AG04450 (cell line): ENCODE measurements at regions not wholly inside any gene's neighbourhood (a gene's known extent, or its start where the extent isn't known, plus 50 kb on each side); places are given as distances from the start of the nearest gene placed in this dataset.

Source experiments
- CTCF ChIA-PET: fragments of 300-600, 350-600 bp; formaldehyde crosslinking; extraction: SDS; loops from one replicate; lab custom pipeline; 2022; ENCODE audit warnings: antibody characterized with exemption, inconsistent platforms; lab: Charles Lee
- POLR2A ChIA-PET: fragments of 350-600 bp; formaldehyde crosslinking; extraction: SDS; loops from one replicate; lab custom pipeline; 2021; ENCODE audit warnings: antibody characterized with exemption, inconsistent platforms; lab: Yijun Ruan, JAX
- DNase-seq: peaks from one replicate; pipeline ENCODE4 v3.0.0-alpha.2; 2011; ENCODE audit warnings: low read depth, low spot score
- H3K27ac ChIP-seq: one replicate; pipeline ENCODE4 v1.5.1; 2012; ENCODE audit warnings: low read depth, low read length, control low read depth
- H3K27me3 ChIP-seq: one replicate; pipeline ENCODE4 v1.6.0; 2012; ENCODE audit warnings: low read length; ENCODE audit not compliant: control insufficient read depth, insufficient read depth
- H3K4me3 ChIP-seq: 2 replicates; pipeline ENCODE4 v1.5.1; 2011; ENCODE audit warnings: mild to moderate bottlenecking, low read depth, low read length, control low read depth
- H3K9me3 ChIP-seq: 2 replicates; pipeline ENCODE4 v1.5.1; 2012; ENCODE audit warnings: low read length; ENCODE audit not compliant: control insufficient read depth, insufficient read depth
- TF ChIP-seq, protein P1 (sequence below): IDR thresholded peaks from 2 replicates; pipeline ENCODE4 v1.5.1; 2011; ENCODE audit warnings: low read depth, low read length, control low read depth, inconsistent platforms

DNA sequence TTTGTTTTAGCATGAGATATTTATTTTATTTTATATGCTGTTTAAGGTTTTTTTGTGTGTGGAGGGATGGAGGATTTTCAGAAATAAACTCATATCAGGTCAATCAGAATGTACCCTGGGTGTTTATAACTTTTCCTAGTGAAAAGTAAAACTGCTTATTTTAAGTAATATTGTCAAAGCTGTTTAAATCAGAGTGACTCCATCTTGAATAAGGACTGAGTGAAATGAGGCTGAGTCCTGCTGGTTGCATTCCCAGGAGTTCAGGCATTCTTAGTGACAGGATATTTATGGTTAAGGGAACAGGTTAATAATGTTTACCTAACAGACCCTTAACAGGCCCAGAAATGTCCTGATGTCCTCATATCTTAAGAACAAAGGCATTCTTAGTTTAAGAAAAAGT is 1160.9 kb upstream of the PCDH7 start:
- CTCF ChIA-PET = no interaction called here
- TF ChIP-seq, protein P1, sequence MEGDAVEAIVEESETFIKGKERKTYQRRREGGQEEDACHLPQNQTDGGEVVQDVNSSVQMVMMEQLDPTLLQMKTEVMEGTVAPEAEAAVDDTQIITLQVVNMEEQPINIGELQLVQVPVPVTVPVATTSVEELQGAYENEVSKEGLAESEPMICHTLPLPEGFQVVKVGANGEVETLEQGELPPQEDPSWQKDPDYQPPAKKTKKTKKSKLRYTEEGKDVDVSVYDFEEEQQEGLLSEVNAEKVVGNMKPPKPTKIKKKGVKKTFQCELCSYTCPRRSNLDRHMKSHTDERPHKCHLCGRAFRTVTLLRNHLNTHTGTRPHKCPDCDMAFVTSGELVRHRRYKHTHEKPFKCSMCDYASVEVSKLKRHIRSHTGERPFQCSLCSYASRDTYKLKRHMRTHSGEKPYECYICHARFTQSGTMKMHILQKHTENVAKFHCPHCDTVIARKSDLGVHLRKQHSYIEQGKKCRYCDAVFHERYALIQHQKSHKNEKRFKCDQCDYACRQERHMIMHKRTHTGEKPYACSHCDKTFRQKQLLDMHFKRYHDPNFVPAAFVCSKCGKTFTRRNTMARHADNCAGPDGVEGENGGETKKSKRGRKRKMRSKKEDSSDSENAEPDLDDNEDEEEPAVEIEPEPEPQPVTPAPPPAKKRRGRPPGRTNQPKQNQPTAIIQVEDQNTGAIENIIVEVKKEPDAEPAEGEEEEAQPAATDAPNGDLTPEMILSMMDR = no peak

GRCh38 chr4:29560452-29560851 is 1159.7 kb upstream of the PCDH7 start:
- no peak overlapping the region for H3K4me3 ChIP-seq
- TF ChIP-seq, protein P1 = no peak
- ChIA-PET POLR2A (no interaction called here), CTCF (no interaction called here)
- no peaks in the 10 kb centered on the region for H3K9me3 ChIP-seq
- no peaks in the 10 kb centered on the region for H3K27me3 ChIP-seq
- H3K27ac ChIP-seq = no peak overlapping the region
- no peak for DNase-seq

More for the DNA sequence above, 1160.9 kb upstream of the PCDH7 start:
- POLR2A ChIA-PET = no interaction called here
- Histone ChIP-seq H3K9me3 (no peaks in the 10 kb centered on the region), H3K27ac (no peak overlapping the region), H3K27me3 (no peaks in the 10 kb centered on the region), H3K4me3 (no peak overlapping the region)
- no peak for DNase-seq

- CTCF ChIA-PET = no interaction called here
- POLR2A ChIA-PET = no interaction called here
- H3K4me3 ChIP-seq = no peak overlapping the region
These were observed 1154.9 kb upstream of the PCDH7 start for GRCh38 chr4:29565256-29565655.

GRCh38 chr4:29566371-29566770 is 1153.8 kb upstream of the PCDH7 start:
- Histone ChIP-seq H3K27ac (no peak overlapping the region), H3K9me3 (no peaks in the 10 kb centered on the region), H3K4me3 (no peak overlapping the region), H3K27me3 (no peaks in the 10 kb centered on the region)
- ChIA-PET CTCF (no interaction called here), POLR2A (no interaction called here)
- no peak for DNase-seq
- TF ChIP-seq, protein P1 = no peak

More at GRCh38 chr4:29565256-29565655, 1154.9 kb upstream of the PCDH7 start:
- Histone ChIP-seq H3K27me3 (no peaks in the 10 kb centered on the region), H3K27ac (no peak overlapping the region), H3K9me3 (no peaks in the 10 kb centered on the region)
- TF ChIP-seq, protein P1 = no peak
- no peak for DNase-seq

GRCh38 chr4:29571322-29571721 is 1148.8 kb upstream of the PCDH7 start:
- no peak for DNase-seq
- no peaks in the 10 kb centered on the region for H3K27me3 ChIP-seq
- no peaks in the 10 kb centered on the region for H3K9me3 ChIP-seq
- TF ChIP-seq, protein P1 = no peak
- no peak overlapping the region for H3K4me3 ChIP-seq
- no peak overlapping the region for H3K27ac ChIP-seq
- ChIA-PET POLR2A (no interaction called here), CTCF (no interaction called here)
